Activated CD4-positive, alpha-beta memory T cell treated with anti-CD3 and anti-CD28 coated beads, Interleukin-2, amount 10 ng/mL, durations not matched to agents 7 days and 5 days (primary cell): ENCODE measurements at regions not wholly inside any gene's neighbourhood (a gene's known extent, or its start where the extent isn't known, plus 50 kb on each side); places are given as distances from the start of the nearest gene placed in this dataset.

Experiments used
- CTCF ChIA-PET: fragments of 350-600 bp; sonication (Branson Sonifier 250); formaldehyde crosslinking; loops from one replicate; lab custom pipeline; 2021; ENCODE audit warnings: antibody characterized with exemption, inconsistent platforms; lab: Charles Lee
- POLR2A ChIA-PET: fragments of 350-600 bp; sonication (Branson Sonifier 250); formaldehyde crosslinking; loops from one replicate; lab custom pipeline; 2021; ENCODE audit warnings: antibody characterized with exemption; lab: Charles Lee
- DNase-seq: peaks from one replicate; pipeline ENCODE4 v3.0.0-alpha.2; 2020
- H3K27ac Mint-ChIP-seq: one replicate; pipeline ENCODE4 v1.8.0; 2021; ENCODE audit warnings: mild to moderate bottlenecking, mixed read lengths
- H3K27me3 Mint-ChIP-seq: one replicate; pipeline ENCODE4 v1.8.0; 2021; ENCODE audit warnings: mixed read lengths
- H3K36me3 Mint-ChIP-seq: one replicate; pipeline ENCODE4 v1.8.0; 2021; ENCODE audit warnings: low read depth, mixed read lengths
- H3K4me1 Mint-ChIP-seq: one replicate; pipeline ENCODE4 v1.8.0; 2021; ENCODE audit warnings: mixed read lengths
- H3K4me3 Mint-ChIP-seq: one replicate; pipeline ENCODE4 v1.8.0; 2021; ENCODE audit warnings: mild to moderate bottlenecking, mixed read lengths
- H3K9me3 Mint-ChIP-seq: one replicate; pipeline ENCODE4 v1.8.0; 2021; ENCODE audit warnings: mixed read lengths

DNA sequence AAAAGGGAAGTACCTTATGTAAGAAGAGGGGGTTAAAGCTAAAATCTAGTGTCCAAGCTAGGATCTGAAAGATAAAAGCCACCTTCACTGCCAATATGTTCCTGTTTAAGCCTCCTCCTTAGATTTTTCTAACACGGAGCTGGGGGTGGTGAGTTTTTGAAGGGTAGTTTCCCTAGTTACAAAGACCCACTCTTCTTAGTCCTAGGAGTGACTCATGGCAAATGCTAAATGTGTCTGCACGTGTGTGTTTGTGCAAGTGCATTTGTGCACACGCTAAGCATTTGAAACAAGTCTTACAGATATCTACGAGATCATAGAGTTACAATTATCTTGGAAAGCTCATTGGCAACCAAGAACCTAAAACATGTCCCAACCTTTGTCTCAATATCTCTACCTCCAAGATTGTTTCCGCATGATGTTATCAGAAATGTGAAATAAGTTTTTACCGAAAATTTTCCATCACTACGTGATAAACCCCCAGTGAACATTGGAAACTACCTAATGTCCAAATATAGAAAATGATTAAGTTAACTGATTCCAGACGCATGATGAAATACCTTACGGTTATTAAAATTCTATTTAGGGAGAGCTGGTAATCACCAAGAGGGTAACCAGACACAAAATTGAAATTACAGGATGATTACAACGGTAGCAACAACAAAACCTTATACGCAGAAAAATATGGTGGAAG is 78.0 kb upstream of the HRH2 start:
- Mint-ChIP-seq H3K27me3 (peaks cover 13% of the 10 kb centered on the region), H3K4me3 (no peak overlapping the region), H3K9me3 (peaks cover 2% of the 10 kb centered on the region), H3K4me1 (no peaks in the 10 kb centered on the region), H3K27ac (no peak overlapping the region), H3K36me3 (no peaks in the 10 kb centered on the region)
- ChIA-PET POLR2A (no interaction called here), CTCF (interaction anchor here (0.6 kb wide), 1 partner anchor 1440 kb away, joined by 3 read pairs; no protein-coding TSS in a partner anchor)
- DNase-seq, result no peak

DNA sequence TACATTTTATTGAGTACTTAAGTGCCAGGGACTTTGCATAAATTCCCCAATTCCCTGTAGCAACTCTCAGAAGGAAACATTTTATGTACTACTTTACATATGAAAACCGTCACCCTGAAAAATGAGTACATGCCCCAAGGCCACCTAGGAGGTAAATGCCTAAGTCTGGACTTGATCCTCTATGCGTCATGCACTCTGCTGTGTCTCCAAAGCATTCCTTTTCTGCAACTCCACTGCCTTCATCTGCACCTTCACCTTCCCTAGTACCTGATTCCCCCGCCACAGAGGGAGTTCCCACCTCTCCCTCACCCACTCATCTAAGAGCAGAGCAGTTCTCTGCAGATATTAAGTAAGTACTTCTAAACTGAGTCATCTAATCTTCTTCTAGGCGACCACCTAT is 75.2 kb upstream of the HRH2 start:
- Mint-ChIP-seq H3K4me3 (no peak overlapping the region), H3K4me1 (no peaks in the 10 kb centered on the region), H3K36me3 (no peaks in the 10 kb centered on the region), H3K27ac (no peak overlapping the region), H3K27me3 (peaks cover 15% of the 10 kb centered on the region), H3K9me3 (peaks cover 6% of the 10 kb centered on the region)
- ChIA-PET POLR2A (no interaction called here), CTCF (no interaction called here)
- no peak for DNase-seq

DNA sequence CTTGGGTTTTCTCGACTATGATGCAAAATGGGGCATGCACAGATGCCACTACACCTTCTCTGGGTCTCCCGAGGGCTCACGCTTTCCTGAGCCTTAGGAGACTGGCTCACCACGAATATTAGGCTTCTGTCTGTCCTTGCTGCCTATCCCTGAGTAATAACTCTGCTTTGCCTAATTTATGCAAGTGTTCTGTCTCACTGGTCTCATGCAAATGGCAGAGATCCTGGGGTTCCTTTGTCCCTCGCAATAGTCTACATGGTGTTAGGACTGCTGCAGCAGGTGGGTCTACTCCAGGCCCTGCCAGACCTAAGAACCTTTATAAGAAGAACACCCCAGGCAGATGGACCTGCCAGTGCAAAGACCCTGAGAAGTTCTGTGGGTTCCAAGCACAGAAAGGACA is 72.3 kb upstream of the HRH2 start:
- POLR2A ChIA-PET, result no interaction called here
- peaks cover 6% of the 10 kb centered on the region for H3K9me3 Mint-ChIP-seq
- no peak for DNase-seq
- no peak overlapping the region for H3K27ac Mint-ChIP-seq
- no peak overlapping the region for H3K4me3 Mint-ChIP-seq
- CTCF ChIA-PET, result no interaction called here
- H3K27me3 Mint-ChIP-seq, result peaks cover 17% of the 10 kb centered on the region
- no peaks in the 10 kb centered on the region for H3K36me3 Mint-ChIP-seq
- H3K4me1 Mint-ChIP-seq, result no peaks in the 10 kb centered on the region

DNA sequence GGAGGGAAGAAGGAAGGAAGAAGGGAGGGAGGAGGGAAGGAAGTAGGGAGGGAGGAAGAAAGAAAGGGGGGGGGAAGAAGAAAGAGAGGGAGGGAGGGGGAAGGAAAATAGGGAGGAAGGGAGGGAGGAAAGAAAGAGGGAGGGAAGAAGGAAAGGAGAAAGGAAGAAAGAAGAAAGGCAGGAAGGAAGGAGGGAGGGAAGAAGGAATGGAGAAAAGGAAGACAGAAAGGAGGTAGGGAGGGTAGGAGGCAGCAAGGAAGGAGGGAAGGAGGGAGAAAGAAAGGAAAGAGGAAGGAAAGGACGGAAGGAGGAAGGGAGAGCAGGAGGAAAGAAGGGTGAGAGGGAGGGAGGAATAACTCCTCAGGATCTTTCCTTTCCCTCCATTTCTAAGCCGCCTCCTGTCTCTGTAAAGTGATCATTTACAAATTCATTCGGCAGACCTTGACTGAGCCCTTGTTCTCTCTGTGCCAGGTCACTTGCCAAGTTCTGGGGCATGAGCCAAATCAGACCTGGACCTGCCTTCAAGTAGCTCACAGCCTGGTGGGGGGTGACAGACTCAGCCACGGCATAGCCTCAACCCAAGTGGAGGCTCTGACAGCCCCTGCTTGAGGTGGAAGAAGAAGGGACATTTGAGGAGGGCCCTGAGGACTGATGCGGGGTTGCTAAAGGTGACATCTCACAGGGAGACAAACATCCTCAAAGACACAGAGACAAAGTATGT is 69.0 kb upstream of the HRH2 start:
- ChIA-PET POLR2A (no interaction called here), CTCF (no interaction called here)
- Mint-ChIP-seq H3K4me1 (no peaks in the 10 kb centered on the region), H3K4me3 (no peak overlapping the region), H3K27me3 (peaks cover 19% of the 10 kb centered on the region), H3K9me3 (peaks cover 3% of the 10 kb centered on the region), H3K27ac (no peak overlapping the region), H3K36me3 (no peaks in the 10 kb centered on the region)
- no peak for DNase-seq

DNA sequence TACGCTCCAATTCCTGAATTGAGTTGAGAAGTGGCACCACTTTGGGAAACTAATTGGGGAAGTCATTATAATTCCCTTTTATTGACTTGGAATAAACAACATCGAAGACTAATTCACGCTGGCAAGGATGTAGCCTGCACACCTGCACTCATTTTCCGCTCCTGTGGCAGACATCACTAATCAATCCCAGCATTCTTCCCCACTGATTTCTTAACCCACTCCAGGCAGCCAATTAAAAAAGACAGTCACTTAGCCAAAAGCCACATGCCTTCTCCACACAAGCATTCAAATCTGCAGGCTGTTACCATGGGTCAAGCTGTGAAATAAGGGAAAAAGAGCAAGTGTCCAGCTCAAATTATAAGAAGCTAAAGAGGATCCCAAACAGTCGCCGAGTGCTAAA is 68.2 kb upstream of the HRH2 start:
- ChIA-PET CTCF (no interaction called here), POLR2A (no interaction called here)
- Mint-ChIP-seq H3K4me1 (no peaks in the 10 kb centered on the region), H3K4me3 (no peak overlapping the region), H3K9me3 (peaks cover 3% of the 10 kb centered on the region), H3K36me3 (no peaks in the 10 kb centered on the region), H3K27ac (no peak overlapping the region), H3K27me3 (peaks cover 18% of the 10 kb centered on the region)
- no peak for DNase-seq

DNA sequence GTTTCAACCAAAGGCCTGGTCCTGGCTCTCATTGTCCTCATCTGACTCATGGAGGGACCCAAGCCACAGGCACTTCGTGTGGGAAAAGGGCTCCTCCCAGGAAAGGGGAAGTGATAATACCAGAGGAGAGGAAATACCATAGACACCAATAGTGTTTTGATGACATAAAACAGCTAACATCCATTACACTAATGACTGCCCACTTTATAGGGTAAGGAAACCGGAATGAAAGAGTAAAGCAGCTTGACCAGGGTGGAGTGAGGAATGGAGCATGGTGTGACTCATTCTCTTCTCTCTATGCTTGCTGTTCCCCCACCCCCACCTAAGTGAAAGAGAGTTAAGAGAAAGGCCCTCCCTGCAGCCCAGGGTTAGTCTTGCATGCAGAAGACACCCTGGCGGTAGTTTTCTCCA is 67.4 kb upstream of the HRH2 start:
- no peak overlapping the region for H3K27ac Mint-ChIP-seq
- ChIA-PET POLR2A (no interaction called here), CTCF (no interaction called here)
- H3K36me3 Mint-ChIP-seq, result no peaks in the 10 kb centered on the region
- H3K9me3 Mint-ChIP-seq, result peaks cover 3% of the 10 kb centered on the region
- H3K4me3 Mint-ChIP-seq, result no peak overlapping the region
- no peaks in the 10 kb centered on the region for H3K4me1 Mint-ChIP-seq
- peaks cover 16% of the 10 kb centered on the region for H3K27me3 Mint-ChIP-seq
- no peak for DNase-seq

DNA sequence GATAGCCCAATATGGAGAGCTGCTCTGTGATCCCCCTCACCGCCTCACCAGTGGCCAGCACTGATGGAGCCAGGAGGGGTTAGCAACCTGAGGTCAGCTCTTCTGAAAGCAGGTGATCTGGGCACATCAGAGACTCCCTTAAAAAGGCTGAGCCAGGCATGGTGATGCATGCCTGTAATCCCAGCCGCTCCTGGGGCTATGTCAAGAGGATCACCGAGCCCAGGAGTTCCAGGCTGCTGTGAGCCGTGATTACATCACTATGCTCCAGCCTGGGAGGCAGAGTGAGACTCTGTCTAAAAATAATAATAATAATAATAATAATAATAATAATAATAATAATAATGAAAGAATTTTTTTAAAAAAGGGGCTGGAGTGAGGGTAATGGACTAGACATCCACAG is 66.6 kb upstream of the HRH2 start:
- Mint-ChIP-seq H3K27me3 (peaks cover 14% of the 10 kb centered on the region), H3K4me3 (no peak overlapping the region), H3K4me1 (no peaks in the 10 kb centered on the region), H3K9me3 (no peaks in the 10 kb centered on the region), H3K27ac (no peak overlapping the region), H3K36me3 (no peaks in the 10 kb centered on the region)
- ChIA-PET CTCF (no interaction called here), POLR2A (no interaction called here)
- no peak for DNase-seq

DNA sequence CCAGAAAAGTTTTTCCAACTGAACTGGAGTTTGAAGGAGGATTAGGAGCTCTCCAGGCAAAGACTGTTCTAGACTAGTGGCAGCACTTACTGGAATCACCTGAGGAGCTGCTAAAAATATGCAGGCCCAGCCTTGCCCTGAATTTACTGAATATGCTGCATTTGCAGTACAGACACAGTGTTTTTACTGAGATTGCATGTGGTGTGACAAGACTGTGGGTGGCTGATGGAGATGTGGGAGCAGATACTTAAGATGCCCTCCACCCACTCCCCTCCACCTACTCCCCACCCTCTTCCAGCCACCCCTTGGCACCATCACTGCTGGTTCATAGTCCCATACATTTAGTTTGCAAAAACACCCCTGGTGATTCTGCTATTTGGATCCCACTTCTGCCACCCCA is 64.1 kb upstream of the HRH2 start:
- no peaks in the 10 kb centered on the region for H3K4me1 Mint-ChIP-seq
- ChIA-PET POLR2A (no interaction called here), CTCF (no interaction called here)
- no peak overlapping the region for H3K4me3 Mint-ChIP-seq
- H3K27ac Mint-ChIP-seq, result no peak overlapping the region
- DNase-seq, result no peak
- peaks cover 14% of the 10 kb centered on the region for H3K27me3 Mint-ChIP-seq
- H3K9me3 Mint-ChIP-seq, result no peaks in the 10 kb centered on the region
- no peaks in the 10 kb centered on the region for H3K36me3 Mint-ChIP-seq

DNA sequence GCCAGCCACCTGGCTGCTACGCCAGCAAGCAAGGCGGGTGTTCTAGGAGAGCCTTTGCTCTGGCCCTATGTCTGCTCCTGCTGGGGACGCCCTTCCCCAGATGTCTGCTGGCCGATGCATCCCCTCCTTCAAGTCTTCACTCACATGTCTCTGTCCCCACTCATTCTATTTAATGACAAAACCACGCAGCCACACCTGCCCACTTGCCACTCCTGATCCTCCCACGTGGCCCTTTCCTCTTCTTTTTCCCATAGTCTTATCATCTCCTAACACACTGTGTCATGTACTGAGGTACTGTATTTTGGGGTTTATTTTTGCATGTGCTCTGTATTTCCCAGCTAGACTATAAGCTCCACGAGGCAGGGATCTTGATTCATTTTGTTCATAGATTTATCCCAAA is 62.0 kb upstream of the HRH2 start:
- Mint-ChIP-seq H3K4me1 (no peaks in the 10 kb centered on the region), H3K9me3 (no peaks in the 10 kb centered on the region), H3K4me3 (no peak overlapping the region), H3K36me3 (no peaks in the 10 kb centered on the region), H3K27me3 (peaks cover 16% of the 10 kb centered on the region), H3K27ac (no peak overlapping the region)
- no peak for DNase-seq
- ChIA-PET POLR2A (no interaction called here), CTCF (no interaction called here)

DNA sequence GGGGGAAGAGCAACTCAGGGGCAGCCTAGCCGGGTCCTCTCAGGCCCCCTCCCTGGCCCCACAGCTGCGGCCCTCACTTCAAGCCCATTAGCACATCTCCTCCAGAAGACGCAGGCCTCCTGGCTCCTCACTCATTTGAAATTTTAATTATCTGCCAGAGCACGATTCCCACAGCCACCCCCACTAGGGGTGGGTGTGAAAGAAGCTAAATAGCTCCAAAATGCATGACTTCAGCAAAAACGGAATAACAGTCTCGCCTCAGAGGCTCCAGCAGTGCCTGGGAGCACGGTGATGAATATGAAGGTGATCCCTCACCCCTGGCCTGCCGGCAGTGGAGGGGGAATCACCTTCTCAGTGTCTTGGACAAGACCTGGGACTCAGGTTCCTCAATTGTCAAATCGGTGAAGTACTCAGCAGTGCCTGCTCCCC is 61.1 kb upstream of the HRH2 start:
- no peak overlapping the region for H3K4me3 Mint-ChIP-seq
- CTCF ChIA-PET, result no interaction called here
- no peak for DNase-seq
- H3K27me3 Mint-ChIP-seq, result peaks cover 16% of the 10 kb centered on the region
- no peaks in the 10 kb centered on the region for H3K9me3 Mint-ChIP-seq
- no peaks in the 10 kb centered on the region for H3K36me3 Mint-ChIP-seq
- no peak overlapping the region for H3K27ac Mint-ChIP-seq
- no peaks in the 10 kb centered on the region for H3K4me1 Mint-ChIP-seq
- POLR2A ChIA-PET, result no interaction called here

DNA sequence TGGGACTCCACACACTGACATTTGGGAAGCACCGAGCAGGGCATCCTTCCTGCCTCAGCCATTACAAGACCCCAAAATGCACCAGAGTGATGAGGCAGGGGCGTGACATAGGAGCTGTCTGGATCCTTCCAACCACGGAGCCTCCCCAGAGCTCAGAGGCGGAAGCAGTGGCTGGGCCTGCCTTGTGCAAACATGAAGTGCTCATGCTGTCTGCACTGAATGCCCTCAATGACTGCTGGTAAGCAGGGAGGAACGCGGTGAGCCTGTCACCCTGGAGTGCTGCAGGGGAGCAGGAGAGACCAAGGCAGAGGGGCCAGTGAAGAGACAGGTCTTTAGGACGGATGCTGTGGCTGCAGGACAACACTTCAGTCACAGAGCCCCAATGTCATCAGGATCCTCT is 60.2 kb upstream of the HRH2 start:
- no peak for DNase-seq
- POLR2A ChIA-PET, result no interaction called here
- CTCF ChIA-PET, result no interaction called here
- Mint-ChIP-seq H3K4me3 (no peak overlapping the region), H3K36me3 (no peaks in the 10 kb centered on the region), H3K4me1 (no peaks in the 10 kb centered on the region), H3K9me3 (no peaks in the 10 kb centered on the region), H3K27me3 (peaks cover 16% of the 10 kb centered on the region), H3K27ac (no peak overlapping the region)

DNA sequence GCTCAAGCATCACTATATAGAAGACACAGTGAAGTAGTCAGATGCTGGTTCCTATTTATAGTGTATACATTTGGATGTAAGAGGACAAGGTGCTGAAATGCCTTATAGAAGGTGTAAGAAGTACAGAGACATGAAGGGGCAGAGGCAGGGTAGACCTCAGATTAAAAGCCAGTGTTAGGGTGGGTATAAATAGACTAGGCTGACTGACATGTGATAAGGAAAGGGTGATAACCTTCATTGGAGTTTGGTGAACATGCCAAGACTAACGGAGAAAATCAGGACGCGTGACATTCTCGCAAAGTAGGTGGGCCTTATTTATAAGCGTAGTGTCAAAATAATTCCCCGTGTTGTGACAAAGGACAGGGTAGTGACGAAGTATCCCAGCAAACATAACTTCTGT is 59.1 kb upstream of the HRH2 start:
- Mint-ChIP-seq H3K4me1 (no peaks in the 10 kb centered on the region), H3K27me3 (peaks cover 16% of the 10 kb centered on the region), H3K36me3 (no peaks in the 10 kb centered on the region), H3K9me3 (no peaks in the 10 kb centered on the region), H3K4me3 (no peak overlapping the region), H3K27ac (no peak overlapping the region)
- no peak for DNase-seq
- POLR2A ChIA-PET, result no interaction called here
- CTCF ChIA-PET, result no interaction called here

DNA sequence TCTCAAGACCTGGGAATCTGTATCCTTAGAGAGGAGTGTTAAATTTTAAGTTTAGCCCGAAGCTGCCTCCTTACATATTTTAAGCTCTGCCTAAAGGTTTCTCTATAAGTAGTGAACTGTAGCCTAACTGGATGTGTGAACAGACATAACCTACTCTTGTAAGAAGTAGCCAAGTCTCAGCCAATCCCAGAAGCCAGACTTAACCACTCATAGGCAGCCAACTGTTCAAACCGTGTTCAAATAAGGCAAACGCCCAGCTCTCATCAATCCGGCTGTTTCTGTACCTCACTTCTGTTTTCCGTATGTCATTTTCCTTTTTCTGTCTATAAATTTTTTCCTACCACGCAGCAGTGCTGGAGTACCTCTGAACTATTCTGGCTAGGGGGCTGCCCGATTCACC is 58.7 kb upstream of the HRH2 start:
- H3K4me1 Mint-ChIP-seq, result no peaks in the 10 kb centered on the region
- no peak overlapping the region for H3K4me3 Mint-ChIP-seq
- ChIA-PET POLR2A (no interaction called here), CTCF (no interaction called here)
- no peak overlapping the region for H3K27ac Mint-ChIP-seq
- no peak for DNase-seq
- H3K27me3 Mint-ChIP-seq, result peaks cover 20% of the 10 kb centered on the region
- no peaks in the 10 kb centered on the region for H3K36me3 Mint-ChIP-seq
- no peaks in the 10 kb centered on the region for H3K9me3 Mint-ChIP-seq
